ENCODE measurements at regions not wholly inside any gene's neighbourhood (a gene's known extent, or its start where the extent isn't known, plus 50 kb on each side); places are given as distances from the start of the nearest gene placed in this dataset.

GRCh38 chr13:21757763-21758162, 86.9 kb downstream of the FGF9 start:
- no peak for DNase-seq

- DNase-seq, result no peak
These were observed 87.6 kb downstream of the FGF9 start for GRCh38 chr13:21758441-21758840.

- no peak for DNase-seq
These were observed 88.6 kb downstream of the FGF9 start for GRCh38 chr13:21759463-21759862.

GRCh38 chr13:21759911-21760310, 89.0 kb downstream of the FGF9 start:
- DNase-seq, result no peak

- no peak for DNase-seq
These were observed 90.9 kb downstream of the FGF9 start for GRCh38 chr13:21761770-21762169.

GRCh38 chr13:21762512-21762911, 91.6 kb downstream of the FGF9 start:
- no peak for DNase-seq

GRCh38 chr13:21767032-21767431, 96.2 kb downstream of the FGF9 start:
- no peak for DNase-seq

GRCh38 chr13:21771075-21771474, 100.2 kb downstream of the FGF9 start:
- no peak for DNase-seq

GRCh38 chr13:21777166-21777565, 106.3 kb downstream of the FGF9 start:
- no peak for DNase-seq

- no peak for DNase-seq
These were observed 106.9 kb downstream of the FGF9 start for GRCh38 chr13:21777813-21778212.

GRCh38 chr13:21782736-21783135, 111.9 kb downstream of the FGF9 start:
- DNase-seq, result no peak

GRCh38 chr13:21785990-21786389, 115.1 kb downstream of the FGF9 start:
- DNase-seq, result no peak

- no peak for DNase-seq
These were observed 125.2 kb downstream of the FGF9 start for GRCh38 chr13:21796066-21796465.

- DNase-seq, result no peak
These were observed 126.1 kb downstream of the FGF9 start for GRCh38 chr13:21796775-21797514.

- DNase-seq, result no peak
These were observed 126.9 kb downstream of the FGF9 start for GRCh38 chr13:21797736-21798135.

GRCh38 chr13:21798181-21798580, 127.3 kb downstream of the FGF9 start:
- no peak for DNase-seq

- no peak for DNase-seq
These were observed 128.8 kb downstream of the FGF9 start for GRCh38 chr13:21799671-21800070.

GRCh38 chr13:21800837-21801616, 130.2 kb downstream of the FGF9 start:
- DNase-seq, result no peak

GRCh38 chr13:21805733-21806132, 134.9 kb downstream of the FGF9 start:
- DNase-seq, result no peak

- DNase-seq, result no peak
These were observed 141.3 kb downstream of the FGF9 start for GRCh38 chr13:21812192-21812626.

GRCh38 chr13:21813110-21813509, 142.2 kb downstream of the FGF9 start:
- no peak for DNase-seq

GRCh38 chr13:21813844-21814243, 143.0 kb downstream of the FGF9 start:
- DNase-seq, result no peak

- DNase-seq, result no peak
These were observed 143.7 kb downstream of the FGF9 start for GRCh38 chr13:21814604-21815003.

- no peak for DNase-seq
These were observed 147.0 kb downstream of the FGF9 start for GRCh38 chr13:21817878-21818277.

Data from KG1 (cell line).